ENCODE measurements at regions not wholly inside any gene's neighbourhood (a gene's known extent, or its start where the extent isn't known, plus 50 kb on each side); places are given as distances from the start of the nearest gene placed in this dataset.

- TF ChIP-seq, protein P1, sequence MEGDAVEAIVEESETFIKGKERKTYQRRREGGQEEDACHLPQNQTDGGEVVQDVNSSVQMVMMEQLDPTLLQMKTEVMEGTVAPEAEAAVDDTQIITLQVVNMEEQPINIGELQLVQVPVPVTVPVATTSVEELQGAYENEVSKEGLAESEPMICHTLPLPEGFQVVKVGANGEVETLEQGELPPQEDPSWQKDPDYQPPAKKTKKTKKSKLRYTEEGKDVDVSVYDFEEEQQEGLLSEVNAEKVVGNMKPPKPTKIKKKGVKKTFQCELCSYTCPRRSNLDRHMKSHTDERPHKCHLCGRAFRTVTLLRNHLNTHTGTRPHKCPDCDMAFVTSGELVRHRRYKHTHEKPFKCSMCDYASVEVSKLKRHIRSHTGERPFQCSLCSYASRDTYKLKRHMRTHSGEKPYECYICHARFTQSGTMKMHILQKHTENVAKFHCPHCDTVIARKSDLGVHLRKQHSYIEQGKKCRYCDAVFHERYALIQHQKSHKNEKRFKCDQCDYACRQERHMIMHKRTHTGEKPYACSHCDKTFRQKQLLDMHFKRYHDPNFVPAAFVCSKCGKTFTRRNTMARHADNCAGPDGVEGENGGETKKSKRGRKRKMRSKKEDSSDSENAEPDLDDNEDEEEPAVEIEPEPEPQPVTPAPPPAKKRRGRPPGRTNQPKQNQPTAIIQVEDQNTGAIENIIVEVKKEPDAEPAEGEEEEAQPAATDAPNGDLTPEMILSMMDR (conservative IDR thresholded peaks at IDR 0.05; ENCODE audit: low read depth in 2 of 2), result no peak
- no peak for TF ChIP-seq EZH2 (IDR thresholded peaks at IDR 0.05; ENCODE audit: low read depth, unreplicated experiment)
Observed at GRCh38 chr1:38183096-38183495, 136.5 kb upstream of the POU3F1 start.

Measured in GM23338 (cell line).